Neutrophil (primary cell): ENCODE measurements at regions not wholly inside any gene's neighbourhood (a gene's known extent, or its start where the extent isn't known, plus 50 kb on each side); places are given as distances from the start of the nearest gene placed in this dataset.

Source experiments
- H3K27ac ChIP-seq: fragments of 200-600 bp; sonication (generic); 2 replicates; pipeline ENCODE4 v1.5.1; 2016; ENCODE audit warnings: mild to moderate bottlenecking, moderate library complexity
- H3K27me3 ChIP-seq: fragments of 200-600 bp; sonication (generic); 2 replicates; pipeline ENCODE4 v1.6.0; 2016; ENCODE audit warnings: mild to moderate bottlenecking
- H3K36me3 ChIP-seq: fragments of 200-600 bp; sonication (generic); 2 replicates; pipeline ENCODE4 v1.5.1; 2017
- H3K4me1 ChIP-seq, 2 experiments: fragments of 200-600 bp in 1 of 2; sonication (generic) in 1 of 2; 1 replicate in 1 of 2; 2 replicates in 1 of 2; pipeline versions ENCODE4 v1.5.1 to v1.6.1; 2013 to 2016; ENCODE audit warnings: low read depth in 1 of 2, low read length in 1 of 2, mild to moderate bottlenecking in 1 of 2, moderate library complexity in 1 of 2; ENCODE audit not compliant: control insufficient read depth in 1 of 2, insufficient read depth in 1 of 2
- H3K4me3 ChIP-seq, 2 experiments: fragments of 200-600 bp in 1 of 2; sonication (generic) in 1 of 2; 1 replicate in 1 of 2; 2 replicates in 1 of 2; pipeline ENCODE4 v1.5.1; 2013 to 2016; ENCODE audit warnings: low read depth in 1 of 2, low read length in 1 of 2, mild to moderate bottlenecking in 1 of 2, moderate library complexity in 1 of 2
- H3K9me3 ChIP-seq: fragments of 200-600 bp; sonication (generic); 2 replicates; pipeline ENCODE4 v1.5.1; 2016
- TF ChIP-seq, protein P1 (sequence below): fragments of 200-600 bp; sonication (generic); IDR thresholded peaks from 2 replicates; pipeline ENCODE4 v1.5.1; 2016; ENCODE audit warnings: antibody characterized with exemption

- Histone ChIP-seq H3K4me3 (no peak overlapping the region), H3K4me1 (no peaks in the 10 kb centered on the region), H3K27ac (no peak overlapping the region), H3K9me3 (no peaks in the 10 kb centered on the region), H3K27me3 (no peaks in the 10 kb centered on the region), H3K36me3 (no peaks in the 10 kb centered on the region)
- TF ChIP-seq, protein P1, sequence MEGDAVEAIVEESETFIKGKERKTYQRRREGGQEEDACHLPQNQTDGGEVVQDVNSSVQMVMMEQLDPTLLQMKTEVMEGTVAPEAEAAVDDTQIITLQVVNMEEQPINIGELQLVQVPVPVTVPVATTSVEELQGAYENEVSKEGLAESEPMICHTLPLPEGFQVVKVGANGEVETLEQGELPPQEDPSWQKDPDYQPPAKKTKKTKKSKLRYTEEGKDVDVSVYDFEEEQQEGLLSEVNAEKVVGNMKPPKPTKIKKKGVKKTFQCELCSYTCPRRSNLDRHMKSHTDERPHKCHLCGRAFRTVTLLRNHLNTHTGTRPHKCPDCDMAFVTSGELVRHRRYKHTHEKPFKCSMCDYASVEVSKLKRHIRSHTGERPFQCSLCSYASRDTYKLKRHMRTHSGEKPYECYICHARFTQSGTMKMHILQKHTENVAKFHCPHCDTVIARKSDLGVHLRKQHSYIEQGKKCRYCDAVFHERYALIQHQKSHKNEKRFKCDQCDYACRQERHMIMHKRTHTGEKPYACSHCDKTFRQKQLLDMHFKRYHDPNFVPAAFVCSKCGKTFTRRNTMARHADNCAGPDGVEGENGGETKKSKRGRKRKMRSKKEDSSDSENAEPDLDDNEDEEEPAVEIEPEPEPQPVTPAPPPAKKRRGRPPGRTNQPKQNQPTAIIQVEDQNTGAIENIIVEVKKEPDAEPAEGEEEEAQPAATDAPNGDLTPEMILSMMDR = no peak
Measured at GRCh38 chr3:40766396-40766795, 241.6 kb downstream of the ZNF621 start.

GRCh38 chr3:40768046-40768445 lies 243.3 kb downstream of the ZNF621 start:
- Histone ChIP-seq H3K9me3 (no peaks in the 10 kb centered on the region), H3K36me3 (no peaks in the 10 kb centered on the region), H3K4me1 (no peaks in the 10 kb centered on the region), H3K27ac (no peak overlapping the region), H3K27me3 (no peaks in the 10 kb centered on the region), H3K4me3 (no peak overlapping the region)
- TF ChIP-seq, protein P1 = no peak

DNA sequence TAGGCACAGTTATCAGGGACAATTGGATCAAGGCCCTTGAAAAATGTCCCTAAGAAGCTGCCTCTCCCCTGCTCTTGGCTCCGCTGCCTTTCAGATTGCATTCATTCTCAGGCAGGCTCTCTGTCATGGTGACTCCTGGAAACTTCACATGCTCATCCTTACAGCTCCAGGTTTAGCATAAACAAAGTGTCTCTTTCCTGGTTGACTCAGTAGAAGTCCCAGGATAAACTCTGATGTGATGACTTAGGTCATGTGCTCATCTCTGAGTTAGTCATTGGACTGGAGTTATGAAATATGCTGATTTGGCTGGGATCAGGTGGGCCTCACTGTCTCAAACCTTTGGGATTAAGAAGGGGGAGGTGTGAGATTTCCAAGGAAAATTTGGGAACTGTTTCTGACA lies 243.8 kb downstream of the ZNF621 start:
- no peaks in the 10 kb centered on the region for H3K4me1 ChIP-seq
- TF ChIP-seq, protein P1 = no peak

GRCh38 chr3:40770061-40770460 lies 245.3 kb downstream of the ZNF621 start:
- H3K27me3 ChIP-seq = no peaks in the 10 kb centered on the region
- H3K4me1 ChIP-seq = no peaks in the 10 kb centered on the region
- no peaks in the 10 kb centered on the region for H3K9me3 ChIP-seq
- no peak overlapping the region for H3K4me3 ChIP-seq
- H3K27ac ChIP-seq = no peak overlapping the region
- TF ChIP-seq, protein P1 = no peak
- H3K36me3 ChIP-seq = no peaks in the 10 kb centered on the region

More for the DNA sequence above, 243.8 kb downstream of the ZNF621 start:
- Histone ChIP-seq H3K4me3 (no peak overlapping the region), H3K9me3 (no peaks in the 10 kb centered on the region), H3K36me3 (no peaks in the 10 kb centered on the region), H3K27me3 (no peaks in the 10 kb centered on the region), H3K27ac (no peak overlapping the region)

GRCh38 chr3:40771112-40771511 lies 246.4 kb downstream of the ZNF621 start:
- H3K9me3 ChIP-seq = no peaks in the 10 kb centered on the region
- TF ChIP-seq, protein P1 = no peak

GRCh38 chr3:40779039-40779438 lies 254.3 kb downstream of the ZNF621 start:
- H3K4me1 ChIP-seq = no peaks in the 10 kb centered on the region
- no peaks in the 10 kb centered on the region for H3K9me3 ChIP-seq
- TF ChIP-seq, protein P1 = no peak
- no peaks in the 10 kb centered on the region for H3K36me3 ChIP-seq
- H3K4me3 ChIP-seq = no peak overlapping the region
- H3K27me3 ChIP-seq = no peaks in the 10 kb centered on the region
- H3K27ac ChIP-seq = no peak overlapping the region

More at GRCh38 chr3:40771112-40771511, 246.4 kb downstream of the ZNF621 start:
- no peaks in the 10 kb centered on the region for H3K4me1 ChIP-seq
- H3K36me3 ChIP-seq = no peaks in the 10 kb centered on the region
- H3K4me3 ChIP-seq = no peak overlapping the region
- H3K27ac ChIP-seq = no peak overlapping the region
- no peaks in the 10 kb centered on the region for H3K27me3 ChIP-seq
